Activated CD4-positive, alpha-beta T cell treated with anti-CD3 and anti-CD28 coated beads, Interleukin-2, amount 10 ng/mL, durations not matched to agents 24 days and 14 days (primary cell): ENCODE measurements at regions not wholly inside any gene's neighbourhood (a gene's known extent, or its start where the extent isn't known, plus 50 kb on each side); places are given as distances from the start of the nearest gene placed in this dataset.

Source experiments
- DNase-seq: peaks from one replicate; pipeline ENCODE4 v3.0.0; 2022
- H3K27ac Mint-ChIP-seq: one replicate; pipeline ENCODE4 v1.8.0; 2022; ENCODE audit warnings: mild to moderate bottlenecking, mixed read lengths
- H3K27me3 Mint-ChIP-seq: one replicate; pipeline ENCODE4 v1.8.0; 2022; ENCODE audit warnings: mixed read lengths
- H3K36me3 Mint-ChIP-seq: one replicate; pipeline ENCODE4 v1.8.0; 2022; ENCODE audit warnings: low read depth, mild to moderate bottlenecking, mixed read lengths
- H3K4me1 Mint-ChIP-seq: one replicate; pipeline ENCODE4 v1.8.0; 2021; ENCODE audit warnings: mixed read lengths
- H3K4me3 Mint-ChIP-seq: one replicate; pipeline ENCODE4 v1.8.0; 2022; ENCODE audit warnings: mild to moderate bottlenecking, moderate library complexity, mixed read lengths
- H3K9me3 Mint-ChIP-seq: one replicate; pipeline ENCODE4 v1.8.0; 2021; ENCODE audit warnings: mixed read lengths
- intact Hi-C: fragments of 100-400 bp; cut with micrococcal nuclease; formaldehyde crosslinking; loops from one replicate; pipeline ENCODE4 v1.15.1; 2023

DNA sequence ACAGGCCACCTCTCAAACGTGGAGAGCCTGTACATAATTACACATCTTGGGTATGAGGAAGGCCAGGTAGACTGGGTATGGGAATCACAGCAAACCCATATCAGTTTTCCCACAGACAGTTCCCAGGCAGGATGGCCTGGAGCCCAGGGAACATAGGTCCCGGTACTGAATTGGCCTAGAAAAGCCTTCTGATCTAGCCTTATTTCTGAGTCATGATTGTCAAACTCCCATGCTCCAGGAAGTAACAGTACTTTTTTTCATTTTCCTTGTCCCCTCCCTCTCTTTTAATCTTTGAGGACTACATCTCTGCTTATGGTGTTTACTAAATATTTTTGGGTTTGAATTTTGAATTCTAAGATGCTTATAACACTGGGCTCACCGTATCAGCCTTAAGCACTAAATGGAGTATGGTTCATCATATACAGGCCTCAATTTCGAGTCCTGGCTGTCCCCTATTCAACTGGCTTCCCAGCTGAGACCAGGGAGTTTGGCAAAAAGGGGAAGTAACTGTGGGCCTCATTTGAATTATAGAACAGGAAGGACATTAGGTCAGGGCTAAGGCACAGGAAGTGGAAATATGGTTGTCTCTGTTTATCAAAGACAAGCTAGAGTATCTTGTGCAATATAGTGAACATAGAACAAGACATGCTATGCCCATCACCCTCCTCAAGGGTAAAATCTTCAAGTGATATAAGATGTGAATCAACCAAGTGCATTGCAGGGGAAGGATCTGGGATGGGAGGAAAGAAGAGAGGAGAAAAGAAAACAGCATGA lies 494.6 kb downstream of the NTRK3 start:
- Mint-ChIP-seq H3K4me1 (peaks cover 5% of the 10 kb centered on the region), H3K36me3 (peaks cover 2% of the 10 kb centered on the region), H3K27ac (no peak overlapping the region), H3K9me3 (peaks cover 13% of the 10 kb centered on the region), H3K27me3 (no peaks in the 10 kb centered on the region), H3K4me3 (no peak overlapping the region)
- intact Hi-C loops, result no loop called here
- no peak for DNase-seq

DNA sequence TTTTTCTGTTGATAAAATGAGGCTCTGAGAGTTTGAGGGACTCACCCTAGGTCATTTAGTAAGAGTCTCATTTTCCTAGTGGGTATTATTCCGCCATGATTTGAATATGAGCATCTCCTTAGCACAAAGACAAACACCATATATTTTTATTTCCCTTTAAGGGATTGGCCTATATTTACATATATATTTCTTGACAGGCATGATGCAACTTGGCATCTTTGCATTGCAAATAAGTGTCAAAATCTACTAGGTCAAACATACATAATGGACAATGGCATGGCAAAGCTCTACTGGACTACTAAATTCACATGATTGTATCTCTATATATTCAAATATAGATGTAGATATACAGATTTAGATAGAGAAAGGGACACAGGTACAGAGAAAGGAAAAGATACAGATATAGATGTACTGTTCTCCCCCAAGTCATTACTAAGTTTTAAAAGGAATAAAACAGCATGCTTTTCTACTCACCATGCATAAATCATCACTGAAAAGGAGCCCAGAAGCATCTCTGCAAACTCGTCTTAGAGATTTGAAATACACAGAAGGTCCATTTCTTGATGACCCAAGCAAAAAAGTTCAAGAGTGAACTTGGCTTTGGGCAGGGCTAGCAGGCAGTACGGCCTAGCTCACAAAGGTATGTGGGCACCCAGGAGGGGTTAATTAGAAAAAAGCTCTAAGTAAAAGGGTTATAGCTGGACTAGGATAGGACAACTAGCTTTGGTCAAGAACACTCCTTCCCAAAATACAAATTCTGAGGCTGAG lies 495.8 kb downstream of the NTRK3 start:
- Mint-ChIP-seq H3K4me3 (no peak overlapping the region), H3K9me3 (peaks cover 13% of the 10 kb centered on the region), H3K4me1 (peaks cover 5% of the 10 kb centered on the region), H3K27ac (no peak overlapping the region), H3K36me3 (peaks cover 2% of the 10 kb centered on the region), H3K27me3 (no peaks in the 10 kb centered on the region)
- no peak for DNase-seq
- intact Hi-C loops, result no loop called here

DNA sequence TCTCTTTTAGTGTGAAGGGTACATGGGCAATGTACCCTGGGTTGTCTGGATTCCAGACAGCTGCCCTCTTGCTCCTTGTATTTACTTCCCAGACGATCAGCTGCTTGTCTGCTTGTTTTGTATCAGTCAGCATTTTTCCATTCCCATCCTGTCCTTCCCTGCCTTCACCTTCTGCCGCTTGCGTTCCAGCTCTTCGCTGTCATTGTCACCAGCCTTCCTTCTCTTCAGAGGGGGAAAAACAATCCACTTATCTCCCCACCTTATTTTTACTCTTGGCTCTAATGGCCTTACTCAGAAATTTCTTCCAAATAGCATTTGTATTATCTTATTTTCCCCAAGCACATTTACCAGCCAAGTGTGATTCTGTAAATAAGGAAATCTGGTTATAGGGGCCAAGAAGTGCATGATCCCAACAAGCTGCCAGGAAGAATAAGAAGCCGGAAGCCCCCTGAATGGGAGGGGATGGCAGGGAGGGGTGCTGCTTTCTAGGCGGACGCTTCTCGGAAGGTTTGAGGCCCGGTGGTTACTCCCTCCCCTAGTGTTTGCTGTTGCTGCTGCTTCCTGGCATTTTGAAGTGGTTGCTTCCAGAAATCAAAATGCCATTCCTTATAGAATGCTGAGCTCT lies 497.6 kb downstream of the NTRK3 start:
- H3K4me1 Mint-ChIP-seq, result peaks cover 5% of the 10 kb centered on the region
- peaks cover 13% of the 10 kb centered on the region for H3K9me3 Mint-ChIP-seq
- H3K27ac Mint-ChIP-seq, result no peak overlapping the region
- H3K36me3 Mint-ChIP-seq, result peaks cover 2% of the 10 kb centered on the region
- no peak for DNase-seq
- no peaks in the 10 kb centered on the region for H3K27me3 Mint-ChIP-seq
- H3K4me3 Mint-ChIP-seq, result no peak overlapping the region
- intact Hi-C loops, result no loop called here

DNA sequence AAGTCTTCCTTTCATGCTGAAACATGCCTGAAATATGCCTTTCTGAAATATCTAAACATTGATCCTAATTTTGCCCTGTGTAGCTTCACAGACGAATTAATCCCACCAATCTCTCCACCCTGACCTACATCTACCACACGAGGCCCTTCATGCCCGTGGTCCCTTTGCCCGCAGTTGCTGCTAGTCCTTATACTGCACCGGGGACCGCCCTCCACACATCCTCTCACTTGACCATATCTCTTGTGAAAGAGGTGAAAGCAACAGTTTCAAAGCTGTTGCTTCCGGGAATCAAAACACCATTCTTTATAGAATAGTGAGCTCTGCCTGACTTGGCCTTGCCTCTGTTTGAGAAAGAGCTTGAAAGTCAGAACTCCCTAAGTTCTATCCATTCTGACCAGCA lies 499.5 kb downstream of the NTRK3 start:
- H3K4me3 Mint-ChIP-seq, result no peak overlapping the region
- DNase-seq, result no peak
- H3K27me3 Mint-ChIP-seq, result no peaks in the 10 kb centered on the region
- no peak overlapping the region for H3K27ac Mint-ChIP-seq
- H3K4me1 Mint-ChIP-seq, result peaks cover 2% of the 10 kb centered on the region
- H3K36me3 Mint-ChIP-seq, result peaks cover 2% of the 10 kb centered on the region
- H3K9me3 Mint-ChIP-seq, result peaks cover 4% of the 10 kb centered on the region
- intact Hi-C loops, result no loop called here

DNA sequence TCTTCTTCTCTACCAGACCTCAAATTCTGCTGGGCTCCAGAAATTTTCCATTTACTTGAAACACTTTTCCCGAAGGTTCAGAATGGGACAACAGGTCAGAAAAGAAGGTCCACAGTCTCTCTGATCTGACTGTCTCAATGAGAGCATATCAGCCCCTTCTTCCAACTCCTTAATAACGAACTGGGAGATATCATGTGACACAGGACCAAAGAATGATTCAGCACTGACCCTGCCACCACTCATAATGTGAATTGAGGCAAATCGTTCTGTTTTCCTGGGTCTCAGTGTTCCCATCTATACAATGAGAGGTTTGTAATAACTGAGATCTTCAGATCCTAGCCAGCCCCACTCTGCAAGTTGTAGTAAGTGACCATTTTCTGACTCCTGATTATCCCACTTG lies 500.5 kb downstream of the NTRK3 start:
- no peak overlapping the region for H3K4me3 Mint-ChIP-seq

DNA sequence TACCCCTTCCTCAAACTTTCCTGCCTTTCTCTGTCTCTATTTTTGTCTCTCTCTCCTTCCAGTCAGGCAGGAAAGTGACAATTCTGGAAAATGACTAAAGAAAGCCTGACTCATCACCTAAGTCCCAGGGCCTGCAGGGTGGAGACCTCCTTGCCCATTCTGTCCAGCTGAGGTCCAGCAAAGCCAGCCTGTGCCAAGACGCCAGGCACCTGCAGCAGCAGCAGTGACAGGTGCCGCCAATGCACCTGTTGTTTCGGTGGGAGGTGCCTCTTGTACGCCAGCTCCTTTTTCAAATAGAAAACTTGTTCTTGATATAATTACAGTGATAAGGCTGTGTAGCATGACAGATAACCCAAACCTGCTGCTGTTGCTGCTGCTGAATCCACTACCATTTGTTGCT lies 501.3 kb downstream of the NTRK3 start:
- no peak for DNase-seq
- Mint-ChIP-seq H3K4me1 (no peaks in the 10 kb centered on the region), H3K4me3 (no peak overlapping the region), H3K9me3 (no peaks in the 10 kb centered on the region), H3K27ac (no peak overlapping the region), H3K27me3 (no peaks in the 10 kb centered on the region), H3K36me3 (no peaks in the 10 kb centered on the region)
- intact Hi-C loops, result no loop called here

More for the DNA sequence above, 500.5 kb downstream of the NTRK3 start:
- no peaks in the 10 kb centered on the region for H3K27me3 Mint-ChIP-seq
- H3K4me1 Mint-ChIP-seq, result no peaks in the 10 kb centered on the region
- H3K9me3 Mint-ChIP-seq, result no peaks in the 10 kb centered on the region
- no peak overlapping the region for H3K27ac Mint-ChIP-seq
- no peaks in the 10 kb centered on the region for H3K36me3 Mint-ChIP-seq
- DNase-seq, result no peak
- intact Hi-C loops, result no loop called here

DNA sequence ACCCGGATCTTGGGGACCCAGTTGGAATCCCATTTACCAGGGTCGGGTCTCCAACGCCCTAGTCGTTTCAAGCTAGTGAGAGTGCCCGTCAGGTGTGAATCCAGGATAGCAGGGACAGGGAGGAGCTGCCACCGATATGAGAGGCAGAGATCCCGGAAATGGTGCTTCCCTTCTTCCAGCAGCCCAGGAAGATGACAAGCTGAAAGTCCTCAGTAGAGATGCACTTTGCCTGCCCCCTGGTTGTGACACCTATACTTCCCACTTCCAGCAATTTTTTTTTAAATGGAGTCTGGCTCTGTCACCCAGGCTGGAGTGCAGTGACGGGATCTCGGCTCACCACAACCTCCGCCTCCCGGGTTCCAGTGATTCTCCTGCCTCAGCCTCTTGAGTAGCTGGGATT lies 503.0 kb downstream of the NTRK3 start:
- no peak overlapping the region for H3K4me3 Mint-ChIP-seq
- no peaks in the 10 kb centered on the region for H3K27me3 Mint-ChIP-seq
- H3K36me3 Mint-ChIP-seq, result no peaks in the 10 kb centered on the region
- no peaks in the 10 kb centered on the region for H3K4me1 Mint-ChIP-seq
- no peak overlapping the region for H3K27ac Mint-ChIP-seq
- no peaks in the 10 kb centered on the region for H3K9me3 Mint-ChIP-seq
- intact Hi-C loops, result no loop called here
- DNase-seq, result no peak

DNA sequence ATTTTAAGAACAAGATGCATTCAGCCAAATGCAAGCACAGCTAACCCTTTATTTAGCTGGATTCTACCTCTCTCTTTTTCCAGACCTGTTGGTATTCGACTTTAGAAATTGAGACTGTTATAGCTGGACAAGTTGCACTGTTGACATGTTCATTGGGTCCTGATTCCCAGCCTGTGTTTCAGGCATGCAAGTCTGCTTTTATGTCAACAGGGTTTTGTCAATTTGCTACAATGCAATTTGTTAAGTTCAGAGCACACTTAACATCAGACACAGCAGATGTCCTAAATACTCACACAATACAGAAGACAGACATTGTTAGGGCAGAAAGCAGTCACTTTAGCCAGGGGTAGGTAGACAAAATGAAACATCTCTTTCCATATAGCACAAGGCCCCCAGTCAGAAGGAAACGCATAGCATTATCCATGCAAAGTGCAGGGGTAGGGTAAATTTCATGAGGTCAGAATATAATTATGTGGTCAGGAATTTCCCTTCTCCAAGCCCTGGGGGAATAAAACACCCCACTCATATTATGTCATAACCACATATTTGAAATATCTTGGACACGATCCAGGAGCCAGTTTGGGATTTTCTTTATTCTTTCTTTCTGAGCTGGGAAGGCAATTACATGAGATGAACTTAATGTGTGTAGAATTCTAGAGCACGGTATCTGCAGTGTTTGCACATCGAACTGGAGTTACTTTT lies 504.1 kb downstream of the NTRK3 start:
- intact Hi-C loops, result no loop called here
- no peaks in the 10 kb centered on the region for H3K4me1 Mint-ChIP-seq
- H3K36me3 Mint-ChIP-seq, result no peaks in the 10 kb centered on the region
- no peak overlapping the region for H3K4me3 Mint-ChIP-seq
- H3K27me3 Mint-ChIP-seq, result no peaks in the 10 kb centered on the region
- no peak overlapping the region for H3K27ac Mint-ChIP-seq
- DNase-seq, result no peak
- no peaks in the 10 kb centered on the region for H3K9me3 Mint-ChIP-seq

DNA sequence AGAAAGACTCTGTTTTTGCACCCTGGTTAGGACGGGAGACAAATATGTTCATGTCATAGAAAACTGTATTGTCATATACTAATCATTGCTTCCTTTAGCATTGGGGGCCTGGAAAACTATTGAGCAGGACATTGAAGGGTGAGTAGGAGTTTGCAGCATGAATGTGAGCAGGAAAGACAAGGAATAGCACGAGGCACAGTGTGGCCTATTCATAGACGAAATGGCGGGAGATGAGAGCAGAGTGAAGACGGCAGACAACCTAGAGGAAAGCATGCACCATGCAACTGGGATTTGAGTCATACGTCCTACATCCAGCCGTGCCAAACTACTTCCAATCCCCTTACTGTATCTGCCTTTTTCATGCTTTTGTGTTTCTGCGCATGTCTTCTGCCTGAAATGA lies 508.1 kb downstream of the NTRK3 start:
- DNase-seq, result no peak
- H3K27me3 Mint-ChIP-seq, result no peaks in the 10 kb centered on the region
- no peak overlapping the region for H3K4me3 Mint-ChIP-seq
- H3K27ac Mint-ChIP-seq, result no peak overlapping the region
- no peaks in the 10 kb centered on the region for H3K4me1 Mint-ChIP-seq
- no peaks in the 10 kb centered on the region for H3K36me3 Mint-ChIP-seq
- no peaks in the 10 kb centered on the region for H3K9me3 Mint-ChIP-seq
- intact Hi-C loops, result no loop called here

DNA sequence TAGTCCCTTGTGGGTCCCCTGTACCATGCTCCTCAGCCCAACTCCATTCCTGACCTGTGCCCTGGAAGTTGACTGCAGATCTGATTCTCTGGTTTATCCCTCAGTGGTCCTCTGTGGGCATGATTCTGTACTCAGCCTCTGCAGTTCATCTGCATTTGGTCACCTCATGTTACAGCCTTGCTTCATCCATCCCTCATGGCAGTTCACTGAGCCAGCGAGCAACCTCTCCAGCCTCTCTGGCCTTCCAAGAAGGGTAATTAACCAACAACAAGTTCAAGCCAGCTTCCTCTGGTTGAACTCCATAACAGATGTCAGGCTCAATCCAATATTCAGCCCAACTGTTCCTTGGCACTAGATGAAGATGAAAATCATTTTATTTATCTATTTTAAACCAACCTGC lies 509.5 kb downstream of the NTRK3 start:
- DNase-seq, result no peak
- intact Hi-C loops, result no loop called here
- H3K27ac Mint-ChIP-seq, result no peak overlapping the region
- H3K4me1 Mint-ChIP-seq, result no peaks in the 10 kb centered on the region
- H3K9me3 Mint-ChIP-seq, result no peaks in the 10 kb centered on the region
- H3K27me3 Mint-ChIP-seq, result no peaks in the 10 kb centered on the region
- H3K4me3 Mint-ChIP-seq, result no peak overlapping the region
- H3K36me3 Mint-ChIP-seq, result no peaks in the 10 kb centered on the region

DNA sequence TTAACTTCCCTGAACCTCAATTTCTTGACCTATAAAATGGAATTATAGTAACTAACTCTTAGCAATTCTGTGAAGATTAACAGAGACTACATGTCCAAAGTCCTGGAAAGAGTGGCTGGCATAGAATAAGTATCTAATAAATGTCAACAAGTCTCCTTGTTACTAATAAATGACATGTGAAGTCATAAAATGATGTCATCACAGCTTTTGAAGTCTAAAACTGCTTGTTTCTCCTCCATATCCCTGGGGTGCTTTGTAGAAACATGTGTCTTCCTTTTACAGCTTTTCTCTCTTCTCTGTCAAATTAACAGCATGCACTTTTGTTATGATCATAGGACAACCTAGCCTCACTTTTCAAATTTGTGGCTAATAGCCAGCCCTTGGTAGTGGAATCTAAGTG lies 510.2 kb downstream of the NTRK3 start:
- DNase-seq, result no peak
- no peaks in the 10 kb centered on the region for H3K9me3 Mint-ChIP-seq
- no peaks in the 10 kb centered on the region for H3K36me3 Mint-ChIP-seq
- no peaks in the 10 kb centered on the region for H3K27me3 Mint-ChIP-seq
- no peaks in the 10 kb centered on the region for H3K4me1 Mint-ChIP-seq
- H3K27ac Mint-ChIP-seq, result no peak overlapping the region
- no peak overlapping the region for H3K4me3 Mint-ChIP-seq
- intact Hi-C loops, result no loop called here

DNA sequence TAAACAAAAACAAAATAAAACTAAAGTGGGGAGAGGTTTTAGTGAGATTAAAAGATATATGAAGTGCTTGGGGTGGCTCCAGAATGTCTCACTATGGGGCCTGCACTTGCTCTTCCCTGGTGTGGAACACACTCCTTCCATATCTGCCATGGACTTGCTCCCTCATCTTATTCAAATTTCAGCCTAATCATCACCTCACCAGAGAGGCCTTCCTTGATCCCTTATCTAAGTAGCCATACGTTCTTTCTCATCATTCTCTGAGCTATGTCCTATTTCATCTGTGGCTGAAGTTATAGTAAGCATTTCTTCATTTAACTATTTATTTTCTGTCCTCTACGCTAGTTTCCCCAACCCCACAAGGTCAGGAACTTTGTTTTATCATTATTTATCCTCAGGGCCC lies 511.7 kb downstream of the NTRK3 start:
- Mint-ChIP-seq H3K9me3 (no peaks in the 10 kb centered on the region), H3K4me1 (no peaks in the 10 kb centered on the region), H3K4me3 (no peak overlapping the region), H3K36me3 (no peaks in the 10 kb centered on the region), H3K27ac (no peak overlapping the region), H3K27me3 (no peaks in the 10 kb centered on the region)
- no peak for DNase-seq
- intact Hi-C loops, result no loop called here

DNA sequence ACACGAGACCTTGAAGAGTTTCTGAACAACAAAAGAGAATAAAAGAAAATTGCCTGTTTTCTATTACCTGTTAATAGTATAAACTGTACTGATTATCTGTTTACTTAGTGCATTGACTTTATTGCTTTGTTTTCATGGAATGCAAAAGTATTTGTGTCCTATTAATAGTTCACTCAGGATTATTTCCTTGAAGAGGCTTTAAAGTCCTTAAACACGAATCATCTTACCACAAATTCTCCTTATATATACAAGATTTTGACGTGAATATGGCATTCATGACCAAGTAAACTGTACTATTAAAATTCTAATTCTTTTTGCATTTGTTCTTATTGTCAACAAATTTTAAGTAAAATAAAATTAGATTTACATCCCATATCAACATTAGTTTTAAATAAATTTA lies 513.0 kb downstream of the NTRK3 start:
- Mint-ChIP-seq H3K9me3 (no peaks in the 10 kb centered on the region), H3K4me1 (no peaks in the 10 kb centered on the region), H3K27me3 (no peaks in the 10 kb centered on the region), H3K27ac (no peak overlapping the region), H3K36me3 (no peaks in the 10 kb centered on the region), H3K4me3 (no peak overlapping the region)
- intact Hi-C loops, result no loop called here
- no peak for DNase-seq

DNA sequence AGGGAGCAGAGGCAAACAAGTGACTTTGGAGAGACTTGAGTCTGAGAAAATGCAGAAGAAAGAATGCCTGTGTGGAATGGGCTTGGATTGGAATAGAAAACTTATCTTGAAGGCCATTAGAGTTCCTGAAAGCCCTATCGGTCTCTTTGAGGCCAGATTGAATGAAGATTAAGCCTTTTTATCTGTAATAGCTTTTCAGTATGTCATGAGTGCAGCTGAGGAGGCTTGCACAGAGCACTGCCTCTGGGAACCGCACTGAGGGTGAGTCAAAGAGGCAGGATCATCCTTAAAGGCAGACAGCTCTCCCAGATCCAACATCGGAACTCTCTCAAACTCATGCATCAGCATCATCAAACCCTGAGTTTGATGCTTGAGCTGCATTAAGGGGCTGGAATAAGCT lies 515.2 kb downstream of the NTRK3 start:
- H3K4me1 Mint-ChIP-seq, result peaks cover 5% of the 10 kb centered on the region
- H3K4me3 Mint-ChIP-seq, result no peak overlapping the region
- intact Hi-C loops, result no loop called here
- peaks cover 5% of the 10 kb centered on the region for H3K9me3 Mint-ChIP-seq
- H3K27me3 Mint-ChIP-seq, result no peaks in the 10 kb centered on the region
- H3K36me3 Mint-ChIP-seq, result no peaks in the 10 kb centered on the region
- DNase-seq, result no peak
- H3K27ac Mint-ChIP-seq, result no peak overlapping the region
